ENCODE measurements at regions not wholly inside any gene's neighbourhood (a gene's known extent, or its start where the extent isn't known, plus 50 kb on each side); places are given as distances from the start of the nearest gene placed in this dataset.

DNA sequence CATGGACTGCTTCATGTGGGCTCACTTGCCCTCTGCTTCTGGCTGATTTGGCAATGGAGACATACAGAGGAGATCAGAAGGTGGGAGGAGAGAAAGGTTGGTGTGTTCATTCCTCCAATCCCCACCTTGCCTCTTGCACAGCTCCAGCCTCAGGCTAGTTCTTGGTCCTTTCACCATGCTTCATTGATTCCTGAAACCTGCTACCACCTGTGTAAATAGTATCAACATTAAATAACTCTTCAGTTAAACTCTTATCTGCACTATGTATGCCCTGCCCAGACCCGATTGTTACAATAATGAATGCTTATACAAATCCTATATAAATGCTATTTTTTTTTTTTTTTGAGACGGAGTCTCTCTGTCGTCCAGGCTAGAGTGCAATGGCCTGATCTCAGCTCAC is 174.5 kb downstream of the CD83 start:
- no peak overlapping the region for H2AFZ ChIP-seq
- no peak overlapping the region for H3K4me2 ChIP-seq
- H3K27me3 Mint-ChIP-seq (ENCODE audit: insufficient read depth, low read depth, poor library complexity): peaks cover 9% of the 10 kb centered on the region
- H3K36me3 Mint-ChIP-seq (ENCODE audit: low read depth): peaks cover 8% of the 10 kb centered on the region; the same call in 2 of the 3 replicates
- peaks cover 21% of the 10 kb centered on the region for H3K4me1 Mint-ChIP-seq
- H3K27me3 ChIP-seq (ENCODE audit: insufficient read depth): no peaks in the 10 kb centered on the region
- H3K4me3 Mint-ChIP-seq: no peak overlapping the region
- no peak overlapping the region for H3K4me3 ChIP-seq
- no peak overlapping the region for H3K27ac Mint-ChIP-seq
- H3K79me2 ChIP-seq (replicated peaks; ENCODE audit: insufficient read depth): no peaks in the 10 kb centered on the region
- H3K36me3 ChIP-seq (ENCODE audit: insufficient read depth): peaks cover 16% of the 10 kb centered on the region
- H3K9me3 Mint-ChIP-seq: no peaks in the 10 kb centered on the region
- H3F3A ChIP-seq (replicated peaks; ENCODE audit: low read depth): peaks cover 4% of the 10 kb centered on the region
- H4K20me1 ChIP-seq (replicated peaks; ENCODE audit: insufficient read depth): no peaks in the 10 kb centered on the region
- H3K4me1 ChIP-seq (ENCODE audit: insufficient read depth): peaks cover 31% of the 10 kb centered on the region
- H3K27ac ChIP-seq (ENCODE audit: low read depth): no peak overlapping the region
- ATAC-seq (no peak), DNase-seq (ENCODE audit: low spot score) (no peak)
- TF ChIP-seq ZNF114 (CRISPR knock-in tag; IDR thresholded peaks at IDR 0.05) (no peak), REST (IDR thresholded peaks at IDR 0.05; ENCODE audit: unreplicated experiment) (no peak), CREB1 (CRISPR knock-in tag; IDR thresholded peaks at IDR 0.05; ENCODE audit: low read depth) (no peak), ZNF331 (CRISPR knock-in tag; IDR thresholded peaks at IDR 0.05; ENCODE audit: low read depth) (no peak), POLR2AphosphoS5 (IDR thresholded peaks at IDR 0.05; ENCODE audit: low read depth) (no peak), STAT1 (IDR thresholded peaks at IDR 0.05; ENCODE audit: unreplicated experiment) (no peak), EZH2 (IDR thresholded peaks at IDR 0.05; ENCODE audit: low read depth, unreplicated experiment) (no peak)
- TF ChIP-seq, protein P1, sequence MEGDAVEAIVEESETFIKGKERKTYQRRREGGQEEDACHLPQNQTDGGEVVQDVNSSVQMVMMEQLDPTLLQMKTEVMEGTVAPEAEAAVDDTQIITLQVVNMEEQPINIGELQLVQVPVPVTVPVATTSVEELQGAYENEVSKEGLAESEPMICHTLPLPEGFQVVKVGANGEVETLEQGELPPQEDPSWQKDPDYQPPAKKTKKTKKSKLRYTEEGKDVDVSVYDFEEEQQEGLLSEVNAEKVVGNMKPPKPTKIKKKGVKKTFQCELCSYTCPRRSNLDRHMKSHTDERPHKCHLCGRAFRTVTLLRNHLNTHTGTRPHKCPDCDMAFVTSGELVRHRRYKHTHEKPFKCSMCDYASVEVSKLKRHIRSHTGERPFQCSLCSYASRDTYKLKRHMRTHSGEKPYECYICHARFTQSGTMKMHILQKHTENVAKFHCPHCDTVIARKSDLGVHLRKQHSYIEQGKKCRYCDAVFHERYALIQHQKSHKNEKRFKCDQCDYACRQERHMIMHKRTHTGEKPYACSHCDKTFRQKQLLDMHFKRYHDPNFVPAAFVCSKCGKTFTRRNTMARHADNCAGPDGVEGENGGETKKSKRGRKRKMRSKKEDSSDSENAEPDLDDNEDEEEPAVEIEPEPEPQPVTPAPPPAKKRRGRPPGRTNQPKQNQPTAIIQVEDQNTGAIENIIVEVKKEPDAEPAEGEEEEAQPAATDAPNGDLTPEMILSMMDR (conservative IDR thresholded peaks at IDR 0.05; ENCODE audit: low read depth in 2 of 2): no peak
- TF ChIP-seq, protein P2, sequence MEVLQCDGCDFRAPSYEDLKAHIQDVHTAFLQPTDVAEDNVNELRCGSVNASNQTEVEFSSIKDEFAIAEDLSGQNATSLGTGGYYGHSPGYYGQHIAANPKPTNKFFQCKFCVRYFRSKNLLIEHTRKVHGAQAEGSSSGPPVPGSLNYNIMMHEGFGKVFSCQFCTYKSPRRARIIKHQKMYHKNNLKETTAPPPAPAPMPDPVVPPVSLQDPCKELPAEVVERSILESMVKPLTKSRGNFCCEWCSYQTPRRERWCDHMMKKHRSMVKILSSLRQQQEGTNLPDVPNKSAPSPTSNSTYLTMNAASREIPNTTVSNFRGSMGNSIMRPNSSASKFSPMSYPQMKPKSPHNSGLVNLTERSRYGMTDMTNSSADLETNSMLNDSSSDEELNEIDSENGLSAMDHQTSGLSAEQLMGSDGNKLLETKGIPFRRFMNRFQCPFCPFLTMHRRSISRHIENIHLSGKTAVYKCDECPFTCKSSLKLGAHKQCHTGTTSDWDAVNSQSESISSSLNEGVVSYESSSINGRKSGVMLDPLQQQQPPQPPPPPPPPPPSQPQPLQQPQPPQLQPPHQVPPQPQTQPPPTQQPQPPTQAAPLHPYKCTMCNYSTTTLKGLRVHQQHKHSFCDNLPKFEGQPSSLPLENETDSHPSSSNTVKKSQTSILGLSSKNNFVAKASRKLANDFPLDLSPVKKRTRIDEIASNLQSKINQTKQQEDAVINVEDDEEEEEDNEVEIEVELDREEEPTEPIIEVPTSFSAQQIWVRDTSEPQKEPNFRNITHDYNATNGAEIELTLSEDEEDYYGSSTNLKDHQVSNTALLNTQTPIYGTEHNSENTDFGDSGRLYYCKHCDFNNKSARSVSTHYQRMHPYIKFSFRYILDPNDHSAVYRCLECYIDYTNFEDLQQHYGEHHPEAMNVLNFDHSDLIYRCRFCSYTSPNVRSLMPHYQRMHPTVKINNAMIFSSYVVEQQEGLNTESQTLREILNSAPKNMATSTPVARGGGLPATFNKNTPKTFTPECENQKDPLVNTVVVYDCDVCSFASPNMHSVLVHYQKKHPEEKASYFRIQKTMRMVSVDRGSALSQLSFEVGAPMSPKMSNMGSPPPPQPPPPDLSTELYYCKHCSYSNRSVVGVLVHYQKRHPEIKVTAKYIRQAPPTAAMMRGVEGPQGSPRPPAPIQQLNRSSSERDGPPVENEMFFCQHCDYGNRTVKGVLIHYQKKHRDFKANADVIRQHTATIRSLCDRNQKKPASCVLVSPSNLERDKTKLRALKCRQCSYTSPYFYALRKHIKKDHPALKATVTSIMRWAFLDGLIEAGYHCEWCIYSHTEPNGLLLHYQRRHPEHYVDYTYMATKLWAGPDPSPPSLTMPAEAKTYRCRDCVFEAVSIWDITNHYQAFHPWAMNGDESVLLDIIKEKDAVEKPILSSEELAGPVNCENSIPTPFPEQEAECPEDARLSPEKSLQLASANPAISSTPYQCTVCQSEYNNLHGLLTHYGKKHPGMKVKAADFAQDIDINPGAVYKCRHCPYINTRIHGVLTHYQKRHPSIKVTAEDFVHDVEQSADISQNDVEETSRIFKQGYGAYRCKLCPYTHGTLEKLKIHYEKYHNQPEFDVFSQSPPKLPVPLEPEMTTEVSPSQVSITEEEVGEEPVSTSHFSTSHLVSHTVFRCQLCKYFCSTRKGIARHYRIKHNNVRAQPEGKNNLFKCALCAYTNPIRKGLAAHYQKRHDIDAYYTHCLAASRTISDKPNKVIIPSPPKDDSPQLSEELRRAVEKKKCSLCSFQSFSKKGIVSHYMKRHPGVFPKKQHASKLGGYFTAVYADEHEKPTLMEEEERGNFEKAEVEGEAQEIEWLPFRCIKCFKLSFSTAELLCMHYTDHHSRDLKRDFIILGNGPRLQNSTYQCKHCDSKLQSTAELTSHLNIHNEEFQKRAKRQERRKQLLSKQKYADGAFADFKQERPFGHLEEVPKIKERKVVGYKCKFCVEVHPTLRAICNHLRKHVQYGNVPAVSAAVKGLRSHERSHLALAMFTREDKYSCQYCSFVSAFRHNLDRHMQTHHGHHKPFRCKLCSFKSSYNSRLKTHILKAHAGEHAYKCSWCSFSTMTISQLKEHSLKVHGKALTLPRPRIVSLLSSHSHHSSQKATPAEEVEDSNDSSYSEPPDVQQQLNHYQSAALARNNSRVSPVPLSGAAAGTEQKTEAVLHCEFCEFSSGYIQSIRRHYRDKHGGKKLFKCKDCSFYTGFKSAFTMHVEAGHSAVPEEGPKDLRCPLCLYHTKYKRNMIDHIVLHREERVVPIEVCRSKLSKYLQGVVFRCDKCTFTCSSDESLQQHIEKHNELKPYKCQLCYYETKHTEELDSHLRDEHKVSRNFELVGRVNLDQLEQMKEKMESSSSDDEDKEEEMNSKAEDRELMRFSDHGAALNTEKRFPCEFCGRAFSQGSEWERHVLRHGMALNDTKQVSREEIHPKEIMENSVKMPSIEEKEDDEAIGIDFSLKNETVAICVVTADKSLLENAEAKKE (CRISPR knock-in tag; IDR thresholded peaks at IDR 0.05): no peak
- H3K9me2 ChIP-seq (ENCODE audit: insufficient read depth): 0 out of 2 replicates have a peak, but pooled peaks cover 3% of the 10 kb centered on the region
